GM21423 (cell line): ENCODE measurements at regions not wholly inside any gene's neighbourhood (a gene's known extent, or its start where the extent isn't known, plus 50 kb on each side); places are given as distances from the start of the nearest gene placed in this dataset.
"Not testable (repeated sequence)": the region's sequence is repeated elsewhere in the genome, so short reads cannot be mapped to it uniquely, and the experiment has no call there.

Experiments
- ATAC-seq: cut with Tn5 transposase; IDR thresholded peaks from one replicate; pipeline ENCODE4 v1.9.1; 2021; ENCODE audit warnings: mild to moderate bottlenecking, moderate library complexity; ENCODE audit not compliant: unreplicated experiment

GRCh38 chr4:101421386-101421785, 74.1 kb upstream of the PPP3CA start:
- no peak for ATAC-seq

GRCh38 chr4:101420661-101421060, 73.3 kb upstream of the PPP3CA start:
- no peak for ATAC-seq

- peak; percentile 76 for ATAC-seq
Observed at GRCh38 chr4:101419336-101420135, 72.2 kb upstream of the PPP3CA start.

GRCh38 chr4:101418466-101418865, 71.1 kb upstream of the PPP3CA start:
- ATAC-seq = peak; percentile 3

GRCh38 chr4:101418055-101418454, 70.7 kb upstream of the PPP3CA start:
- peak; percentile 80 for ATAC-seq

- ATAC-seq = no peak
Observed at GRCh38 chr4:101417046-101417445, 69.7 kb upstream of the PPP3CA start.

GRCh38 chr4:101415962-101416361, 68.6 kb upstream of the PPP3CA start:
- no peak for ATAC-seq

- no peak for ATAC-seq
Observed at GRCh38 chr4:101414496-101414895, 67.2 kb upstream of the PPP3CA start.

- no peak for ATAC-seq
Observed at GRCh38 chr4:101411926-101412325, 64.6 kb upstream of the PPP3CA start.

- ATAC-seq = not testable (repeated sequence)
Observed at GRCh38 chr4:101411281-101411910, 64.1 kb upstream of the PPP3CA start.

- ATAC-seq = no peak
Observed at GRCh38 chr4:101400096-101400495, 52.8 kb upstream of the PPP3CA start.

- no peak for ATAC-seq
Observed at GRCh38 chr4:101398807-101399206, 51.5 kb upstream of the PPP3CA start.
